ENCODE measurements at regions not wholly inside any gene's neighbourhood (a gene's known extent, or its start where the extent isn't known, plus 50 kb on each side); places are given as distances from the start of the nearest gene placed in this dataset.
A peak's percentile ranks its signal among the peaks of the same experiment; 100 is the strongest.

DNA sequence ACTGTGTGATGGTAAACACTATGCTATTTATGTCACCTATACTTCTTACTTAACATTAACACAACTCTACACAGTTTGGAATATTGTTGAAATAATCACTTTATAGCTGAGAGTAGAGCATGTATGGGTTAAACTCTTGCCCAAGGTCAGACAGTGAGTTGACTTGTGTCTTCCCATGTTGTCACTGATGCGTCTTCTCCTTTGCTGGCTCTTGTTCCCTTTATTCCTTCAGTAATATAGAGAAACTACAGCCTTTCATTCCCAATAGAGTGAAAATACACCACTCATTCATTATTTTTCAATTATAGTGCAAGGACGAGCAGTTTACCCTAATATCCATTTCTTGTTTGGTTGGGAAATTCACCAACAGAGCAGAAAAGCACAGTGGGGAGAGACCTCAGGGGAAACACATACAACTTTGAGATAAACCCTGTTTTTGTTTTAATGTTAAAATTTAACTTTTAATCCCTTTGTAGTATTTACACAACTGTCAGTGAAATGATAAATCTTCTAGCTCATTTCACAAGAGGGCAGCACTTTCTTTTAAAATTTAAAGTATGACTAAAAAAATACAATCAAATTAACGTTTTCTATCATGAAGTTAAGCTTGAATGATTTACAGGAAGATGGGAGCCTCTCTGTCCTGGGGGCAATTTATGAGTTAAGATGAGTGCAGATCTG lies 363.0 kb downstream of the UTRN start (continued):
- TF ChIP-seq ARID4A (CRISPR knock-in tag; IDR thresholded peaks at IDR 0.05; ENCODE audit: borderline replicate concordance) (peak; percentile 32; the same call in 1 of the 2 replicates), ZNF572 (CRISPR knock-in tag; IDR thresholded peaks at IDR 0.05) (no peak), REPIN1 (CRISPR knock-in tag; IDR thresholded peaks at IDR 0.05; ENCODE audit: borderline replicate concordance, low read depth) (0 out of 2 replicates have a peak, but pooled peaks have one; percentile 48), ZNF326 (CRISPR knock-in tag; IDR thresholded peaks at IDR 0.05; ENCODE audit: borderline replicate concordance) (no peak), ZNF709 (CRISPR knock-in tag; IDR thresholded peaks at IDR 0.05) (no peak), ISL2 (CRISPR knock-in tag; IDR thresholded peaks at IDR 0.05) (peak; percentile 88), TERF1 (CRISPR knock-in tag; IDR thresholded peaks at IDR 0.05) (no peak), SIX1 (CRISPR knock-in tag; IDR thresholded peaks at IDR 0.05; ENCODE audit: borderline replicate concordance) (no peak), ZNF619 (CRISPR knock-in tag; IDR thresholded peaks at IDR 0.05) (no peak), ZNF569 (CRISPR knock-in tag; IDR thresholded peaks at IDR 0.05; ENCODE audit: borderline replicate concordance) (no peak; the same call in 1 of the 2 replicates), ZNF577 (CRISPR knock-in tag; IDR thresholded peaks at IDR 0.05; ENCODE audit: borderline replicate concordance, low read depth) (no peak), GABPB1 (CRISPR knock-in tag; IDR thresholded peaks at IDR 0.05) (no peak), MXD3 (CRISPR knock-in tag; IDR thresholded peaks at IDR 0.05) (no peak), ZNF235 (CRISPR knock-in tag; IDR thresholded peaks at IDR 0.05; ENCODE audit: borderline replicate concordance) (no peak), TBX2 (CRISPR knock-in tag; IDR thresholded peaks at IDR 0.05; ENCODE audit: borderline replicate concordance) (no peak; the same call in 1 of the 2 replicates)
- TF ChIP-seq, protein P1, sequence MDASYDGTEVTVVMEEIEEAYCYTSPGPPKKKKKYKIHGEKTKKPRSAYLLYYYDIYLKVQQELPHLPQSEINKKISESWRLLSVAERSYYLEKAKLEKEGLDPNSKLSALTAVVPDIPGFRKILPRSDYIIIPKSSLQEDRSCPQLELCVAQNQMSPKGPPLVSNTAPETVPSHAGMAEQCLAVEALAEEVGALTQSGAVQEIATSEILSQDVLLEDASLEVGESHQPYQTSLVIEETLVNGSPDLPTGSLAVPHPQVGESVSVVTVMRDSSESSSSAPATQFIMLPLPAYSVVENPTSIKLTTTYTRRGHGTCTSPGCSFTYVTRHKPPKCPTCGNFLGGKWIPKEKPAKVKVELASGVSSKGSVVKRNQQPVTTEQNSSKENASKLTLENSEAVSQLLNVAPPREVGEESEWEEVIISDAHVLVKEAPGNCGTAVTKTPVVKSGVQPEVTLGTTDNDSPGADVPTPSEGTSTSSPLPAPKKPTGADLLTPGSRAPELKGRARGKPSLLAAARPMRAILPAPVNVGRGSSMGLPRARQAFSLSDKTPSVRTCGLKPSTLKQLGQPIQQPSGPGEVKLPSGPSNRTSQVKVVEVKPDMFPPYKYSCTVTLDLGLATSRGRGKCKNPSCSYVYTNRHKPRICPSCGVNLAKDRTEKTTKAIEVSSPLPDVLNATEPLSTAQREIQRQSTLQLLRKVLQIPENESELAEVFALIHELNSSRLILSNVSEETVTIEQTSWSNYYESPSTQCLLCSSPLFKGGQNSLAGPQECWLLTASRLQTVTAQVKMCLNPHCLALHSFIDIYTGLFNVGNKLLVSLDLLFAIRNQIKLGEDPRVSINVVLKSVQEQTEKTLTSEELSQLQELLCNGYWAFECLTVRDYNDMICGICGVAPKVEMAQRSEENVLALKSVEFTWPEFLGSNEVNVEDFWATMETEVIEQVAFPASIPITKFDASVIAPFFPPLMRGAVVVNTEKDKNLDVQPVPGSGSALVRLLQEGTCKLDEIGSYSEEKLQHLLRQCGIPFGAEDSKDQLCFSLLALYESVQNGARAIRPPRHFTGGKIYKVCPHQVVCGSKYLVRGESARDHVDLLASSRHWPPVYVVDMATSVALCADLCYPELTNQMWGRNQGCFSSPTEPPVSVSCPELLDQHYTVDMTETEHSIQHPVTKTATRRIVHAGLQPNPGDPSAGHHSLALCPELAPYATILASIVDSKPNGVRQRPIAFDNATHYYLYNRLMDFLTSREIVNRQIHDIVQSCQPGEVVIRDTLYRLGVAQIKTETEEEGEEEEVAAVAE (CRISPR knock-in tag; IDR thresholded peaks at IDR 0.05; ENCODE audit: borderline replicate concordance): peak; percentile 46; the same call in 1 of the 2 replicates
- TF ChIP-seq, protein P2, sequence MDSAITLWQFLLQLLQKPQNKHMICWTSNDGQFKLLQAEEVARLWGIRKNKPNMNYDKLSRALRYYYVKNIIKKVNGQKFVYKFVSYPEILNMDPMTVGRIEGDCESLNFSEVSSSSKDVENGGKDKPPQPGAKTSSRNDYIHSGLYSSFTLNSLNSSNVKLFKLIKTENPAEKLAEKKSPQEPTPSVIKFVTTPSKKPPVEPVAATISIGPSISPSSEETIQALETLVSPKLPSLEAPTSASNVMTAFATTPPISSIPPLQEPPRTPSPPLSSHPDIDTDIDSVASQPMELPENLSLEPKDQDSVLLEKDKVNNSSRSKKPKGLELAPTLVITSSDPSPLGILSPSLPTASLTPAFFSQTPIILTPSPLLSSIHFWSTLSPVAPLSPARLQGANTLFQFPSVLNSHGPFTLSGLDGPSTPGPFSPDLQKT (CRISPR knock-in tag; IDR thresholded peaks at IDR 0.05; ENCODE audit: borderline replicate concordance): no peak

Measured in HepG2 (cell line).